Mesothelial cell of epicardium (in vitro differentiated cells): ENCODE measurements at regions not wholly inside any gene's neighbourhood (a gene's known extent, or its start where the extent isn't known, plus 50 kb on each side); places are given as distances from the start of the nearest gene placed in this dataset.

ENCODE experiments used
- DNase-seq, 2 experiments: peaks; one replicate each; pipeline ENCODE4 v3.0.0; 2021; ENCODE audit warnings: low spot score in 2 of 2; ENCODE audit not compliant: unreplicated experiment in 2 of 2
- H3K27ac Mint-ChIP-seq: 2 replicates; pipeline ENCODE4 v1.8.0; 2021; ENCODE audit warnings: mixed read lengths
- H3K27me3 Mint-ChIP-seq: 2 replicates; pipeline ENCODE4 v1.8.0; 2021; ENCODE audit warnings: low read depth, mixed read lengths
- H3K36me3 Mint-ChIP-seq: 2 replicates; pipeline ENCODE4 v1.8.0; 2021; ENCODE audit warnings: mixed read lengths
- H3K4me1 Mint-ChIP-seq: 2 replicates; pipeline ENCODE4 v1.8.0; 2021; ENCODE audit warnings: mixed read lengths
- H3K4me3 Mint-ChIP-seq: 2 replicates; pipeline ENCODE4 v1.8.0; 2021; ENCODE audit warnings: mild to moderate bottlenecking, moderate library complexity, mixed read lengths
- H3K9me3 Mint-ChIP-seq: 2 replicates; pipeline ENCODE4 v1.8.0; 2021; ENCODE audit warnings: mixed read lengths
- CTCF ChIP-seq: fragments of 200-600 bp; sonication (generic); IDR thresholded peaks from one replicate; pipeline ENCODE4 v1.5.0; 2021; ENCODE audit warnings: antibody characterized with exemption; ENCODE audit not compliant: unreplicated experiment

DNA sequence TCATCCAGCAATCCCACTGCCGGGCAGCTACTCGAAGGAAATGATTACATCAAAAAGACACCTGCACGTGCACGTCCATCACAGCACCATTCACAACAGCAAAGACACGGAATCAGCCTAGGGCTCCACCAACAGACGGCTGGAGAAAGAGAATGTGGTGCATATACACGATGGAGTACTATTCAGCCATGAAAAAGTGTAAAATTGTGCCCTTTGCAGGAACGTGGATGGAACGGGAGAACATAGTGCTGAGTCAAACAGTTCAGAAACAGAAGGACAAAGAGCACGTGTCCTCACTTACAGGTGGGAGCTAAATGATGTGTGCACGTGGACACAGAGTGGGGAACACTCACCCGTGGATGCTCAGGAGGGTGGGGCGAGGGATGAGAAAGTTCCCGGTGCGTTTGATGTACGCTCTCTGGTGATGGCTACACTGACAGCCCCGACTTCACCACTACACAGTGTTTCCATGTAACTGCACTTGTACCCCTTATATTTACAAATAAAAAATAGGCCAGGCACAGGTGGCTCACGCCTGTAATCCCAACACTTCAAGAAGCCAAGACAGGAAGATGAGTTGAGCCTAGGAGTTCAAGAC, 92.0 kb downstream of the PDGFA start:
- Mint-ChIP-seq H3K27ac (no peak overlapping the region), H3K9me3 (no peaks in the 10 kb centered on the region), H3K4me1 (peaks cover 2% of the 10 kb centered on the region), H3K27me3 (no peaks in the 10 kb centered on the region), H3K36me3 (no peaks in the 10 kb centered on the region), H3K4me3 (no peak overlapping the region)
- no peak for DNase-seq
- TF ChIP-seq CTCF, result no peak

- Mint-ChIP-seq H3K4me1 (peaks cover 2% of the 10 kb centered on the region), H3K9me3 (no peaks in the 10 kb centered on the region), H3K27ac (no peak overlapping the region), H3K4me3 (no peak overlapping the region), H3K36me3 (no peaks in the 10 kb centered on the region), H3K27me3 (no peaks in the 10 kb centered on the region)
- TF ChIP-seq CTCF, result no peak
- no peak for DNase-seq
These were observed 91.3 kb downstream of the PDGFA start for GRCh38 chr7:428387-428786.

DNA sequence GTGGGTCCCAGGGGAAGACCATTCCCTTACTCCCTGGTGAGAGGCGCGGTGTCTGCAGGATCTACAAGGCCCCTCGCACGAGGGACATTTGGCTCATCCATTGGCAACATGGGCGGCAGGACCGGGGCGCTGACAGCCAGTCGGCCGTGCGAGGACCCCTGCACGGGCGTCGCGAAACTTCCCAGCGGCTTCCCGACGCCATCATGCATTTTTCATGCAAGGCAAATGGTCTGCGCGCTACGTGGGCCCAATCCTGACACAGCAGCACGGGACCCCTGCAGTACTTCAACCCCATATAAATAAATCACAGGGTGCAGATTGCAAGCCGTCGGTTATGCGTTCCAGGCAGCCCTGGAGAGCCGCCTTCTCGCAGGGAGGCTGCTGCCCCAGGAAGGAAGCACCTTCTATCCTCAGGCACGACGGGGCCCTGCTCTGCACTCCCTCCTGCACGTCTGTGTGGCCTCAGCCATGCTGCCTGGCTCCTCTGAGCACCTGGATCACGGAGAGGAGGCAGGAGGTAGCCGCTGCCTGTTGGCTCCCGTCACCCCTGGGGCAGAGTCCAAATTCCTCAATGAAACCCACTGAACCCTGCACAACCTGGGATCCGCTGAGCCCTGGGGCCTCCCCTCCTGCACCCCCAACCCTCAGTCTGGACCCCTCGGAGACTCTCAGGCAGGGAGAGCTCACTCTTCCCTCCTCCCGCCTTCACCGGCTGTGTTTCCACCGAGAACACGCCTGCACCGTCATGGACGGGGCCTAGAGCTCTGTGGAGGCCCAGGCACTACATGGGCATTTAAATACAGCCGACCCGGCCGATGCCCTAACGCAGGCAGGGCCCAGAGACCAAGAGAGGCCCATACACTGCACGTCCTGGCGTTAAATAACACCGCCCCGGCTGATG, 90.5 kb downstream of the PDGFA start:
- Mint-ChIP-seq H3K4me3 (no peak overlapping the region), H3K27me3 (no peaks in the 10 kb centered on the region), H3K9me3 (no peaks in the 10 kb centered on the region), H3K27ac (no peak overlapping the region), H3K36me3 (no peaks in the 10 kb centered on the region), H3K4me1 (peaks cover 2% of the 10 kb centered on the region)
- no peak for DNase-seq
- TF ChIP-seq CTCF, result no peak

GRCh38 chr7:429828-430180, 89.8 kb downstream of the PDGFA start:
- H3K4me3 Mint-ChIP-seq, result no peak overlapping the region
- no peaks in the 10 kb centered on the region for H3K9me3 Mint-ChIP-seq
- no peak overlapping the region for H3K27ac Mint-ChIP-seq
- DNase-seq, result no peak
- no peak for TF ChIP-seq CTCF
- H3K4me1 Mint-ChIP-seq, result peaks cover 5% of the 10 kb centered on the region
- no peaks in the 10 kb centered on the region for H3K36me3 Mint-ChIP-seq
- peaks cover 2% of the 10 kb centered on the region for H3K27me3 Mint-ChIP-seq

GRCh38 chr7:431041-431440, 88.6 kb downstream of the PDGFA start:
- H3K27me3 Mint-ChIP-seq, result peaks cover 3% of the 10 kb centered on the region
- no peak for DNase-seq
- peaks cover 17% of the 10 kb centered on the region for H3K4me1 Mint-ChIP-seq
- no peaks in the 10 kb centered on the region for H3K9me3 Mint-ChIP-seq
- no peak overlapping the region for H3K27ac Mint-ChIP-seq
- no peaks in the 10 kb centered on the region for H3K36me3 Mint-ChIP-seq
- no peak for TF ChIP-seq CTCF
- no peak overlapping the region for H3K4me3 Mint-ChIP-seq
